Type B pancreatic cell (in vitro differentiated cells): ENCODE measurements at regions not wholly inside any gene's neighbourhood (a gene's known extent, or its start where the extent isn't known, plus 50 kb on each side); places are given as distances from the start of the nearest gene placed in this dataset.

Source experiments
- DNase-seq: peaks from one replicate; pipeline ENCODE4 v3.0.0; 2021; ENCODE audit warnings: mixed read lengths; ENCODE audit not compliant: unreplicated experiment; ENCODE audit errors: extremely low spot score
- H3K27ac Mint-ChIP-seq: 2 replicates; pipeline ENCODE4 v1.8.0; 2021; ENCODE audit warnings: mild to moderate bottlenecking, mixed read lengths
- H3K27me3 Mint-ChIP-seq: 2 replicates; pipeline ENCODE4 v1.8.0; 2021; ENCODE audit warnings: mixed read lengths
- H3K36me3 Mint-ChIP-seq: 2 replicates; pipeline ENCODE4 v1.8.0; 2021; ENCODE audit warnings: mixed read lengths
- H3K4me1 Mint-ChIP-seq: one replicate; pipeline ENCODE4 v1.8.0; 2021; ENCODE audit warnings: mixed read lengths; ENCODE audit not compliant: unreplicated experiment
- H3K4me3 Mint-ChIP-seq: 2 replicates; pipeline ENCODE4 v1.8.0; 2021; ENCODE audit warnings: mild to moderate bottlenecking, mixed read lengths
- H3K9me3 Mint-ChIP-seq: 2 replicates; pipeline ENCODE4 v1.8.0; 2021; ENCODE audit warnings: mixed read lengths
- TF ChIP-seq, protein P1 (sequence below): fragments of 200-600 bp; sonication (generic); conservative IDR thresholded peaks from 2 replicates; pipeline ENCODE4 v1.5.0; 2021; ENCODE audit warnings: antibody characterized with exemption, mild to moderate bottlenecking

DNA sequence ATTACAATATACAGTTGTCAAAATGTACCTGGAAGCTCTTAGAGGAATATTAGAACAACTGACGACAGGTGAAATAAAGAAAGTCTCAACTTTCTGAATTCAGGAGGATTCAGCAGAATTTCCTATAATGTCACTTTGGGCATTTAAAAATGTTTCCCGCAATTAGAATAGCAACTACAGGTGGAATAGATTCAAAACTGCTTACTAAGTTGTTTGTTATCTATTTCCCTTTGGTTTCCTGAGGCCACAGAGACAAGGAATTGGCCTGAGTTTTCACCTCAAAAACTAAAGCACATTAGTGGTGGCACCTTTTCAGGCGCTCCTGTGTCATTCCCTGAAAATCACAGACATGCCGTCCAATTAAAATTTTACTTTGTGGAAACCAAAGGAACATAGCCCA, 729.2 kb upstream of the FANCL start:
- H3K27ac Mint-ChIP-seq: no peak overlapping the region
- H3K27me3 Mint-ChIP-seq: no peaks in the 10 kb centered on the region
- TF ChIP-seq, protein P1, sequence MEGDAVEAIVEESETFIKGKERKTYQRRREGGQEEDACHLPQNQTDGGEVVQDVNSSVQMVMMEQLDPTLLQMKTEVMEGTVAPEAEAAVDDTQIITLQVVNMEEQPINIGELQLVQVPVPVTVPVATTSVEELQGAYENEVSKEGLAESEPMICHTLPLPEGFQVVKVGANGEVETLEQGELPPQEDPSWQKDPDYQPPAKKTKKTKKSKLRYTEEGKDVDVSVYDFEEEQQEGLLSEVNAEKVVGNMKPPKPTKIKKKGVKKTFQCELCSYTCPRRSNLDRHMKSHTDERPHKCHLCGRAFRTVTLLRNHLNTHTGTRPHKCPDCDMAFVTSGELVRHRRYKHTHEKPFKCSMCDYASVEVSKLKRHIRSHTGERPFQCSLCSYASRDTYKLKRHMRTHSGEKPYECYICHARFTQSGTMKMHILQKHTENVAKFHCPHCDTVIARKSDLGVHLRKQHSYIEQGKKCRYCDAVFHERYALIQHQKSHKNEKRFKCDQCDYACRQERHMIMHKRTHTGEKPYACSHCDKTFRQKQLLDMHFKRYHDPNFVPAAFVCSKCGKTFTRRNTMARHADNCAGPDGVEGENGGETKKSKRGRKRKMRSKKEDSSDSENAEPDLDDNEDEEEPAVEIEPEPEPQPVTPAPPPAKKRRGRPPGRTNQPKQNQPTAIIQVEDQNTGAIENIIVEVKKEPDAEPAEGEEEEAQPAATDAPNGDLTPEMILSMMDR: no peak
- peaks cover 5% of the 10 kb centered on the region for H3K9me3 Mint-ChIP-seq
- peaks cover 49% of the 10 kb centered on the region for H3K4me1 Mint-ChIP-seq
- H3K4me3 Mint-ChIP-seq: no peak overlapping the region
- DNase-seq: no peak
- H3K36me3 Mint-ChIP-seq: peaks cover 3% of the 10 kb centered on the region

GRCh38 chr2:58968885-58969284, 727.8 kb upstream of the FANCL start:
- Mint-ChIP-seq H3K27ac (no peak overlapping the region), H3K9me3 (peaks cover 5% of the 10 kb centered on the region), H3K4me3 (no peak overlapping the region), H3K36me3 (peaks cover 3% of the 10 kb centered on the region), H3K27me3 (no peaks in the 10 kb centered on the region), H3K4me1 (peaks cover 38% of the 10 kb centered on the region)
- no peak for DNase-seq
- TF ChIP-seq, protein P1: no peak

DNA sequence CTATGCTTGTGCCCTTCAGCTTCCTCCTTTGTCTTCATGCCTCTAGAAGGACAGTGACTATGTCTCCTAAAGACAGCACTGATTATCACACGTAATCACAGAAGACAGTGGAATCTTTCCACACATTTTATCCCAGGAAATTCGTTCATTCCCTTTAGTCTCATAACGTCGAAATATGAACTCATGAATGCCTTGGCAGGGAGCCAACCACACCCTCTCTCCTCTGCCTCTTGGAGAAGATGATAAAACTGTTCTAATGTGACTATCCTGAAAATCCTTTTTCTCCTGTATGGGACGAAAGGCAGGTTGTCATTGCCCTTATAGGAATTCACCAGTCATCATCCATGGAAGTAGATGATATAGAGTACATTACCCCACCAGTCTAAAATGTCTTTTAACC, 726.6 kb upstream of the FANCL start:
- peaks cover 1% of the 10 kb centered on the region for H3K9me3 Mint-ChIP-seq
- no peaks in the 10 kb centered on the region for H3K27me3 Mint-ChIP-seq
- DNase-seq: no peak
- H3K4me1 Mint-ChIP-seq: peaks cover 30% of the 10 kb centered on the region
- no peak overlapping the region for H3K4me3 Mint-ChIP-seq
- TF ChIP-seq, protein P1: no peak
- H3K27ac Mint-ChIP-seq: no peak overlapping the region
- H3K36me3 Mint-ChIP-seq: peaks cover under 1% of the 10 kb centered on the region

DNA sequence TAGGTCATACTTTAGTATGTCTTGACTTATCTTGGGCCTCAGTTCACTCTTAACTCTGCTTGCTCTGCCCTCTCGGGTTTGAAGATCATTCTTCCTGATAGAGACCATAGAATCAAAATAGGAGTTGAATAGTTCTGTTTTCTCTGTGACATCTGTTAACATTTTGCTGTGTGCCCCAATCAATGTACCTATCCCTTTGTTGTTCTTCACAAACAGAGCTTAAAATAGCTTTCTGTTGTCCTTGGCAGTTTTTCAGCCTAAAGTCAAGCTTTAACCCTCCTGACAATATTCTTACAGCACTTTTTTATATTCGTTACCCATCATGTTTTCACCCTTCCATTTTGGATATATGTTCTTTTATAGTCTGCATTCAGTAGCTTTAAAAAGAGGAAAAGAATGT, 724.5 kb upstream of the FANCL start:
- TF ChIP-seq, protein P1: no peak
- Mint-ChIP-seq H3K36me3 (no peaks in the 10 kb centered on the region), H3K27ac (no peak overlapping the region), H3K27me3 (no peaks in the 10 kb centered on the region), H3K4me3 (no peak overlapping the region), H3K4me1 (peaks cover 25% of the 10 kb centered on the region), H3K9me3 (no peaks in the 10 kb centered on the region)
- no peak for DNase-seq

DNA sequence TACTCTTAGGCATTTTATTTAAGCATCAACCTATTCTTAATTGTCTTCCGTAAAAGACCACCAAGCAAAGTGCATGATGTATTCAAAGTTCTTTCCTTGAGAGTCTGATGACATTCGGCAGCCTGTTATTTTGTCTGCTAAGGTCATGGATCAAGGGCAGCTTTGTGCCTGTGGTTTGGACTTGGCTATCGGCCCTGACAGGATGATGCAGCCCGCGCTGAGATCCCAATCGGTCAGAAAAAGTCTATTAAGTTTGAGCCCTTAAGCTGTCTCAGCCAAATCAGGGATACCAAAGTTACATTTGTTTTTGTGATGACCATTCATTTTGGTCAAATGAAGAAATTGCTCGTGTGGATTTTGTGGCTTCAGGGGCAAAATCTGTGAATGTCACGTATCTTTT, 718.9 kb upstream of the FANCL start:
- Mint-ChIP-seq H3K27ac (no peak overlapping the region), H3K9me3 (no peaks in the 10 kb centered on the region), H3K4me1 (peaks cover 22% of the 10 kb centered on the region), H3K27me3 (no peaks in the 10 kb centered on the region), H3K4me3 (no peak overlapping the region), H3K36me3 (no peaks in the 10 kb centered on the region)
- TF ChIP-seq, protein P1: no peak
- DNase-seq: no peak
